Astrocyte (in vitro differentiated cells and primary cell): ENCODE measurements at regions not wholly inside any gene's neighbourhood (a gene's known extent, or its start where the extent isn't known, plus 50 kb on each side); places are given as distances from the start of the nearest gene placed in this dataset.

Experiments
- DNase-seq: peaks from one replicate; pipeline ENCODE4 v3.0.0-alpha.2; 2010; ENCODE audit warnings: low read depth
- FAIRE-seq: peaks from 2 replicates; lab custom pipeline; 2011; peaks lifted over from hg19 to GRCh38; lab: Jason Lieb, UNC
- H2AFZ ChIP-seq: 2 replicates; pipeline ENCODE4 v1.6.0; 2012; ENCODE audit warnings: low read depth, low read length, inconsistent platforms
- H3K27ac ChIP-seq: 2 replicates; pipeline ENCODE4 v1.5.1; 2011; ENCODE audit warnings: low read depth, low read length, inconsistent platforms
- H3K27me3 ChIP-seq: 2 replicates; pipeline ENCODE4 v1.6.0; 2011; ENCODE audit warnings: low read length, inconsistent platforms; ENCODE audit not compliant: insufficient read depth
- H3K36me3 ChIP-seq: 2 replicates; pipeline ENCODE4 v1.5.1; 2011; ENCODE audit warnings: low read length, inconsistent platforms; ENCODE audit not compliant: insufficient read depth
- H3K4me1 ChIP-seq: 2 replicates; pipeline ENCODE4 v1.5.1; 2011; ENCODE audit warnings: low read length, inconsistent platforms; ENCODE audit not compliant: insufficient read depth
- H3K4me2 ChIP-seq: 2 replicates; pipeline ENCODE4 v1.6.0; 2012; ENCODE audit warnings: low read length, inconsistent platforms
- H3K4me3 ChIP-seq: 2 replicates; pipeline ENCODE4 v1.5.1; 2011; ENCODE audit warnings: low read depth, mild to moderate bottlenecking, low read length, inconsistent platforms; ENCODE audit not compliant: insufficient read depth
- H3K79me2 ChIP-seq: 2 replicates; pipeline ENCODE4 v1.6.0; 2012; ENCODE audit warnings: mild to moderate bottlenecking, low read length, inconsistent platforms; ENCODE audit not compliant: insufficient read depth
- H3K9ac ChIP-seq: 2 replicates; pipeline ENCODE4 v1.6.0; 2012; ENCODE audit warnings: mild to moderate bottlenecking, low read length, inconsistent platforms
- H3K9me3 ChIP-seq: 2 replicates; pipeline ENCODE4 v1.5.1; 2012; ENCODE audit warnings: low read depth, mild to moderate bottlenecking, low read length, inconsistent platforms; ENCODE audit not compliant: insufficient read depth
- H4K20me1 ChIP-seq: 2 replicates; pipeline ENCODE4 v1.6.0; 2012; ENCODE audit warnings: low read length, inconsistent platforms; ENCODE audit not compliant: insufficient read depth
- H3K27ac Mint-ChIP-seq: one replicate; pipeline ENCODE4 v1.8.0; 2021; ENCODE audit warnings: mild to moderate bottlenecking, mixed read lengths; ENCODE audit not compliant: unreplicated experiment
- H3K27me3 Mint-ChIP-seq: one replicate; pipeline ENCODE4 v1.8.0; 2021; ENCODE audit warnings: low read depth, mixed read lengths; ENCODE audit not compliant: unreplicated experiment
- H3K36me3 Mint-ChIP-seq: one replicate; pipeline ENCODE4 v1.8.0; 2021; ENCODE audit warnings: low read depth, mixed read lengths; ENCODE audit not compliant: unreplicated experiment
- H3K4me1 Mint-ChIP-seq: one replicate; pipeline ENCODE4 v1.8.0; 2021; ENCODE audit warnings: low read depth, mixed read lengths; ENCODE audit not compliant: unreplicated experiment
- H3K4me3 Mint-ChIP-seq: one replicate; pipeline ENCODE4 v1.8.0; 2021; ENCODE audit warnings: mild to moderate bottlenecking, moderate library complexity, mixed read lengths; ENCODE audit not compliant: unreplicated experiment
- H3K9me3 Mint-ChIP-seq: one replicate; pipeline ENCODE4 v1.8.0; 2021; ENCODE audit warnings: mild to moderate bottlenecking, mixed read lengths; ENCODE audit not compliant: unreplicated experiment
- EZH2 ChIP-seq: IDR thresholded peaks from 2 replicates; pipeline ENCODE4 v1.6.1; 2012; ENCODE audit warnings: mild to moderate bottlenecking, low read length, inconsistent platforms; ENCODE audit not compliant: insufficient read depth
- TF ChIP-seq, protein P1 (sequence below): IDR thresholded peaks from 2 replicates; pipeline ENCODE4 v1.5.1; 2011; ENCODE audit warnings: low read depth, mild to moderate bottlenecking, inconsistent platforms, low read length, moderate library complexity; ENCODE audit not compliant: insufficient read depth

DNA sequence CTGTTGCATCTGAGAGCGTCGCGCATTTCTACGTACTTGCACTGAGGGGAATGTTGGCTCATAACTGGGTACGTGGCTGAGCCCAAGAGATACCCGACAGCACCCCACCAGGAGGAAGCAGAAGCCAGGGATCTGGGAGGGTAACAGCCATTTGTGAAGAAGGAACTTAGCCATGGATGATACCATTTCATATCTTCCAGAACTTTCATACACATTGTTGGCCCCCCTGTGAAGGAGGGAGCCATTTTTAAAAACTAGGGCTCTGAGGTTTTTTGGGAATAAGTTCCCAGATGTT is 101.4 kb upstream of the SLC44A1 start:
- Mint-ChIP-seq H3K9me3 (no peaks in the 10 kb centered on the region), H3K27me3 (peaks cover 3% of the 10 kb centered on the region), H3K4me1 (peaks cover 34% of the 10 kb centered on the region), H3K27ac (peak overlapping the region; percentile 73), H3K4me3 (no peak overlapping the region), H3K36me3 (peaks cover 1% of the 10 kb centered on the region)
- Histone ChIP-seq H3K9me3 (no peaks in the 10 kb centered on the region), H3K4me3 (no peak overlapping the region), H3K27ac (no peak overlapping the region), H3K27me3 (no peaks in the 10 kb centered on the region), H2AFZ (no peak overlapping the region), H3K79me2 (no peaks in the 10 kb centered on the region), H3K9ac (no peak overlapping the region), H3K4me1 (peaks cover 3% of the 10 kb centered on the region), H4K20me1 (no peaks in the 10 kb centered on the region), H3K36me3 (no peaks in the 10 kb centered on the region), H3K4me2 (no peak overlapping the region)
- no peak for DNase-seq
- no peak for FAIRE-seq
- TF ChIP-seq EZH2 = no peak
- TF ChIP-seq, protein P1, sequence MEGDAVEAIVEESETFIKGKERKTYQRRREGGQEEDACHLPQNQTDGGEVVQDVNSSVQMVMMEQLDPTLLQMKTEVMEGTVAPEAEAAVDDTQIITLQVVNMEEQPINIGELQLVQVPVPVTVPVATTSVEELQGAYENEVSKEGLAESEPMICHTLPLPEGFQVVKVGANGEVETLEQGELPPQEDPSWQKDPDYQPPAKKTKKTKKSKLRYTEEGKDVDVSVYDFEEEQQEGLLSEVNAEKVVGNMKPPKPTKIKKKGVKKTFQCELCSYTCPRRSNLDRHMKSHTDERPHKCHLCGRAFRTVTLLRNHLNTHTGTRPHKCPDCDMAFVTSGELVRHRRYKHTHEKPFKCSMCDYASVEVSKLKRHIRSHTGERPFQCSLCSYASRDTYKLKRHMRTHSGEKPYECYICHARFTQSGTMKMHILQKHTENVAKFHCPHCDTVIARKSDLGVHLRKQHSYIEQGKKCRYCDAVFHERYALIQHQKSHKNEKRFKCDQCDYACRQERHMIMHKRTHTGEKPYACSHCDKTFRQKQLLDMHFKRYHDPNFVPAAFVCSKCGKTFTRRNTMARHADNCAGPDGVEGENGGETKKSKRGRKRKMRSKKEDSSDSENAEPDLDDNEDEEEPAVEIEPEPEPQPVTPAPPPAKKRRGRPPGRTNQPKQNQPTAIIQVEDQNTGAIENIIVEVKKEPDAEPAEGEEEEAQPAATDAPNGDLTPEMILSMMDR = no peak

DNA sequence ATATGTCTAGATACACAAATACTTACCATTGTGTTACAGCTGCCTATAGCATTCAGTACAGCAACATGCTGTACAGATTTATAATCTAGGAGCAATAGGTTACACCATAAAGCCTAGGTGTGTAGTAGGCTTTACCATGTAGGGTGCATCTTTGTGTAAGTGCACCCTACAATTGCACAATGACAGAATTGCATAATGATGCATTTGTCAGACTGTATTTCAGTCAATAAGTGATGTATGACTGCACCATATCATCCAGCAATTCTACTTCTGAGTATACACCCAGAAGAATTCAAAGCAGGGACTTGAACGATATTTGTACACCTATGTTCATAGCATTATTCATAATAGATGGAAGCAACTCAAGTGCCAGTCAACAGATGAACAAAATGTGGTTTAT is 100.4 kb upstream of the SLC44A1 start:
- Histone ChIP-seq H3K9ac (no peak overlapping the region), H3K4me2 (no peak overlapping the region), H3K4me3 (no peak overlapping the region), H3K27me3 (no peaks in the 10 kb centered on the region), H3K79me2 (no peaks in the 10 kb centered on the region), H2AFZ (no peak overlapping the region), H3K27ac (no peak overlapping the region), H4K20me1 (no peaks in the 10 kb centered on the region), H3K4me1 (no peaks in the 10 kb centered on the region), H3K36me3 (no peaks in the 10 kb centered on the region), H3K9me3 (no peaks in the 10 kb centered on the region)
- H3K4me3 Mint-ChIP-seq = no peak overlapping the region
- no peaks in the 10 kb centered on the region for H3K9me3 Mint-ChIP-seq
- no peak overlapping the region for H3K27ac Mint-ChIP-seq
- DNase-seq (no peak), FAIRE-seq (no peak)
- H3K27me3 Mint-ChIP-seq = peaks cover 3% of the 10 kb centered on the region
- H3K36me3 Mint-ChIP-seq = peaks cover 1% of the 10 kb centered on the region
- peaks cover 30% of the 10 kb centered on the region for H3K4me1 Mint-ChIP-seq
- TF ChIP-seq, protein P1 = no peak
- no peak for TF ChIP-seq EZH2

DNA sequence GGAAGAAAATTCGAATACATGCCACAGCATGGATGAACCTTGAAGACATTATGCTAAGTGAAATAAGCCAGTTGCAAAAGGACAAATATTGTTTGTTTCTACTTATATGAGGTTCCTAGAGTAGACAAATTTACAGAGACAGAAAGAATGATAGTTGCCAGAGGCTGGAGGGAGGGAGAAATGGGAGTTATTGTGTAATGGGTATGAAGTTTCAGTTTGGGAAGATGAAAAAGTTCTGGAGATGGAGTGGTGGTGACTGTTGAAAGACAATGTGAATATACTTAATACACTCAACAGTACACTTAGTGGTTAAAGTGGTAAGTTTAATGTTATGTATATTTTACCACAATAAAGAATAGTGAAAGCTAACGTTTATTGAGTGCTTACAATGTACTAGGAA is 99.6 kb upstream of the SLC44A1 start:
- H3K36me3 ChIP-seq = no peaks in the 10 kb centered on the region
- peaks cover 1% of the 10 kb centered on the region for H3K36me3 Mint-ChIP-seq
- H3K9me3 Mint-ChIP-seq = no peaks in the 10 kb centered on the region
- no peak overlapping the region for H2AFZ ChIP-seq
- no peaks in the 10 kb centered on the region for H3K27me3 ChIP-seq
- H3K9ac ChIP-seq = no peak overlapping the region
- no peak overlapping the region for H3K4me3 Mint-ChIP-seq
- H3K27me3 Mint-ChIP-seq = peaks cover 3% of the 10 kb centered on the region
- TF ChIP-seq, protein P1 = no peak
- TF ChIP-seq EZH2 = no peak
- no peak overlapping the region for H3K27ac Mint-ChIP-seq
- no peak overlapping the region for H3K4me2 ChIP-seq
- no peaks in the 10 kb centered on the region for H3K9me3 ChIP-seq
- no peak overlapping the region for H3K27ac ChIP-seq
- H3K79me2 ChIP-seq = no peaks in the 10 kb centered on the region
- FAIRE-seq (no peak), DNase-seq (no peak)
- no peak overlapping the region for H3K4me3 ChIP-seq
- H4K20me1 ChIP-seq = no peaks in the 10 kb centered on the region
- H3K4me1 Mint-ChIP-seq = peaks cover 24% of the 10 kb centered on the region
- H3K4me1 ChIP-seq = no peaks in the 10 kb centered on the region
